ENCODE measurements at regions not wholly inside any gene's neighbourhood (a gene's known extent, or its start where the extent isn't known, plus 50 kb on each side); places are given as distances from the start of the nearest gene placed in this dataset.
"Not testable (repeated sequence)": the region's sequence is repeated elsewhere in the genome, so short reads cannot be mapped to it uniquely, and the experiment has no call there.

GRCh38 chr7:65809259-65809981 is 63.5 kb upstream of the VKORC1L1 start:
- Mint-ChIP-seq H3K4me1 (ENCODE audit: low read depth) (no peaks in the 10 kb centered on the region), H3K9me3 (peaks cover 2% of the 10 kb centered on the region), H3K27ac (no peak overlapping the region), H3K4me3 (no peak overlapping the region), H3K27me3 (no peaks in the 10 kb centered on the region), H3K36me3 (ENCODE audit: low read depth) (no peaks in the 10 kb centered on the region)
- DNase-seq = no peak

DNA sequence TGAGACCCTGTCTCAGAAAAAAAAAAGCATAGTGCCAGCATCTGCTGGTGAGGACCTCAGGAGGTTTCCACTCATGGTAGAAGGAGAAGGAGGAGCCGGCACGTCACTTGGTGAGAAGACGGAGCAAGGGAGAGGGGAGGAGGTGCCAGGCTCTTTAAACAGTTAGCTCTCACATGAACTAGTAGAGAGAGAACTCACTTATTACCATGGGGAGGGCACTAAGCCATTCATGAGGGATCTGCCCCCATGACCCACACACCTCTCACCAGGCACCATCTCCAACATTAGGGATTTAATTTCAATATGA is 62.9 kb upstream of the VKORC1L1 start:
- H3K27ac Mint-ChIP-seq = no peak overlapping the region
- H3K4me1 Mint-ChIP-seq (ENCODE audit: low read depth) = no peaks in the 10 kb centered on the region
- peaks cover 2% of the 10 kb centered on the region for H3K9me3 Mint-ChIP-seq
- H3K4me3 Mint-ChIP-seq = no peak overlapping the region
- no peaks in the 10 kb centered on the region for H3K27me3 Mint-ChIP-seq
- no peak for DNase-seq
- H3K36me3 Mint-ChIP-seq (ENCODE audit: low read depth) = no peaks in the 10 kb centered on the region

DNA sequence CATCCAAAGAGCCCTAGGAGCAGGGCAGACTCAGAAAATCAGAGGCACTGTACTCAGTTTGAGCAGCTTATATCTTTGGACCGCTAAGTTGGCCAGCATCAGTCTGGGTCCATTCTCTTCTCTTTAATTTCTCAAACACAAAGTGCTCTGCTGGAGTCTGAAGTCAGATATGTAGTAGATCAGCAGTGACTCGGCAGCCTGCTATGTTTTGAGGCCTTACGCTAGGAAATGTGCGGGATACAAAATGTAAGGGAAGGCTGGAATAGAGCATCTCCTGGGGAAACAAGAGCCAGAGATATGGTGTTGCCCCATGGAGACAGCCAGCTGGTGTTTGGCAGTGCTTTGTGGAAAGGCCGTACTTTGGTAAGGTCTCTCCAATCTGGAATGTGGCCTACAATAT is 60.6 kb upstream of the VKORC1L1 start:
- no peak for DNase-seq
- no peaks in the 10 kb centered on the region for H3K27me3 Mint-ChIP-seq
- H3K9me3 Mint-ChIP-seq = peaks cover 2% of the 10 kb centered on the region
- H3K4me3 Mint-ChIP-seq = no peak overlapping the region
- H3K4me1 Mint-ChIP-seq (ENCODE audit: low read depth) = no peaks in the 10 kb centered on the region
- no peaks in the 10 kb centered on the region for H3K36me3 Mint-ChIP-seq (ENCODE audit: low read depth)
- H3K27ac Mint-ChIP-seq = no peak overlapping the region

DNA sequence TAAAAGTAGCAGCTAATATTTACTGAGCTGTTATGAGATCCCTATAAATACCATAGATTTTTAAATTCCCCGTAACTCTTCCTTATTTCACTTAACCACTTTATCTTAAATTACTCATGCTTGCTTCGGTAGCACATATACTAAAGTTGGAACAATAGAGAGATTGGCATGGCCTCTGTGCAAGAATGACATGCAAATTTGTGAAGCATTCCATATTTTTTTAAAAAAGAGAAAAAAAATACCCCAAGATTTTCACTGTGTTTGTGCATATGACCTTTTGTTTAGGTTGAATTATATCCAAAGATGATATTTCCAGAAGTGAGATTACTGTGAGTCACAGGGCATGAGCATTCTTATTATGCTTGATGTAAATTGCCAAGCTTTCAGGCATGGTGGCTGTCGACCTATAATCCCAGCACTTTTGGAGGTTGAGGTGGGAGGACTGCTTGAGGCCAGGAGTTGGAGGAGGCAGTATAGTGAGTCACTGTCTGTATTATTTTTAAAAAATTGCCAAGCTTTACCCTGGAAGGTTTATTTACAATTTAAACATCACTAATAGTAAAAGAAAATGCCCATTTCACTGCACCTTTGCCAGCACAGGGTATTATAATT is 58.2 kb upstream of the VKORC1L1 start:
- not testable (repeated sequence) for H3K4me3 Mint-ChIP-seq

DNA sequence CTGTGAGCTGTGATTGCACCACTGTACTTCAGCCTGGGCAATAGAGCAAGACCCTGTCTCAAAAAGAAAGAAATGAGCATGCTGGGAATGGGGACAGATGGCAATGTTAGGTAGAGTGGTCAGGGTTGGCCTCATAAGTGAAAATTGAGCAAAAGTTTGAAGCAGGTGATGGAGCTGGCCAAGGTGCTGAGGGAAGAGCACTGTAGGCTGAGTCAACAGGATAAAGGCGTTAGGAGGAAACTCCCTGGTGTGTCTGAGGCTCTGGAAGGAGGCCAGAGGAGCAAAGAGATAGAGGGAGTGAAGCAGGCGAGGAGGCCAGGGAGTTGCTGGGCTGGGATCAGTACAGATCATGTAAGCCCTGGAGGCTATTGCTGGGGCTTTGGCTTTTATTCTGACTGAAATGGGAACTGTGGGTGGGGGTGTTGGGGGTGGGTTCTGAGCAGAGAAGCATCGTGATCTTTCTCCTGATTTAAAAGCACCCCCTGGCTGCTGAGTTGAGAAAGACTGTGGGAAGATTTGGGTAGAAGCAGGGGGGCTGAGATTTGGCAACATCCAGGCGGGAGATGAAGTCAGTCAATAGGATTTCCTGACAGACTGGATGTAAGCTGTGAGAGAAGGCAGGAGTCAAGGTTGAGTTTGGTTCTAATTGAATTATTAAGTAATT is 52.5 kb upstream of the VKORC1L1 start:
- H3K9me3 Mint-ChIP-seq = no peaks in the 10 kb centered on the region
- DNase-seq = no peak
- no peak overlapping the region for H3K4me3 Mint-ChIP-seq
- no peaks in the 10 kb centered on the region for H3K4me1 Mint-ChIP-seq (ENCODE audit: low read depth)
- no peak overlapping the region for H3K27ac Mint-ChIP-seq
- no peaks in the 10 kb centered on the region for H3K36me3 Mint-ChIP-seq (ENCODE audit: low read depth)
- H3K27me3 Mint-ChIP-seq = no peaks in the 10 kb centered on the region

More for the DNA sequence above, 58.2 kb upstream of the VKORC1L1 start:
- not testable (repeated sequence) for H3K36me3 Mint-ChIP-seq (ENCODE audit: low read depth); DNase-seq; H3K9me3 Mint-ChIP-seq; H3K27me3 Mint-ChIP-seq; H3K4me1 Mint-ChIP-seq (ENCODE audit: low read depth); H3K27ac Mint-ChIP-seq
